Adrenal gland (tissue), 5 donors: ENCODE measurements at regions not wholly inside any gene's neighbourhood (a gene's known extent, or its start where the extent isn't known, plus 50 kb on each side); places are given as distances from the start of the nearest gene placed in this dataset.

Source experiments
- POLR2A ChIP-seq, 2 donors: fragments of 450-650 bp; IDR thresholded peaks; one replicate each; pipeline ENCODE4 v1.6.1; 2017; ENCODE audit warnings: antibody characterized with exemption in 2 of 2, mild to moderate bottlenecking in 2 of 2, moderate library complexity in 1 of 2
- TF ChIP-seq, protein P1 (sequence below), 6 experiments: fragments of 450-650 bp in 4 of 6; fragments of 200-600 bp in 2 of 6; sonication (generic) in 1 of 6; IDR thresholded peaks; 1 replicate in 5 of 6; 2 replicates in 1 of 6; pipeline versions ENCODE4 v1.5.1 to v1.8.0; 2016 to 2021; ENCODE audit warnings: antibody characterized with exemption in 6 of 6, mild to moderate bottlenecking in 2 of 6, moderate library complexity in 1 of 6
- donor health status: DM: no; HTN: no; CAD: no.

DNA sequence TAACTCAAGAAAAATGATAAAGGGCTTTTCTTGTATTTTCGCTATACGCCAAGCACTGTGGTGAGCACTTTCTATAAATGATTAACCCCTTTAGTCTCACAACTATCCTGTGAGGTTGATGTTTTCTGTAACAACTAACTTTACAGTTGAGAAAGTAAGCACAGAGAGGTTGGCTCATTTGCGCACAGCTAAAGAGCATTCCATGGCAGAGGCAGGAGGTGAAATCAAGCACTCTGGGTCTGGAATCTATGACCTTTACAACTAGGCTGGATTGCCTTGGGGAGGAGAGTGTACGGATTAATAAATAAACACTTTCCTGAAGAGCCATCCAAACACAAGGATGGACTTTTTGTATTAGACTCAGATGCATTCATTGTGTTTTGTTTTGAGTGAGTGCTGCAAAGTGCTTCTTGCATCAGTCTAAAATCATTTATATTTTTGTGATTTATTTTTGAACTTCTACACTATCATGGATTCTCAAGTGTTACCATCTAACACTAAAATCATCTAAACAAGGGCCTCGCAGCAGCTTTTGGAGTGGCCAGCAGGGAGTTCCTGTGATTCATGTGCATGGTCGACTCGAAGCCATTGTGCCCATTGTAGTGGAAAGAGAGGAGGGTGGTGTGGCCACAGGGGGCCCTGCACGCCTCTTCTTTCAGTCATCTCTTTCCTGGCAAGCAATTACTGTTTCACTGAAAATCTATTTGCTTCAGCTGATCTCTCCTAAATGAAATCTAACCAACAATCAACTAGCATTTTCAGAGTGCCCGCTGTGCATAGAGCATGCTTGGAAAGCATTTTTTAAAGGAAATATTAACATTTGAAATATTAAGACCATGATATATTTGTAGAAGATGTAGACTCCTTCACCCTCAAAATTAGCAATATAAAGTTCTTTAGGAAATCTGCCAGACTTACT is 633.4 kb upstream of the COBL start:
- TF ChIP-seq, protein P1, sequence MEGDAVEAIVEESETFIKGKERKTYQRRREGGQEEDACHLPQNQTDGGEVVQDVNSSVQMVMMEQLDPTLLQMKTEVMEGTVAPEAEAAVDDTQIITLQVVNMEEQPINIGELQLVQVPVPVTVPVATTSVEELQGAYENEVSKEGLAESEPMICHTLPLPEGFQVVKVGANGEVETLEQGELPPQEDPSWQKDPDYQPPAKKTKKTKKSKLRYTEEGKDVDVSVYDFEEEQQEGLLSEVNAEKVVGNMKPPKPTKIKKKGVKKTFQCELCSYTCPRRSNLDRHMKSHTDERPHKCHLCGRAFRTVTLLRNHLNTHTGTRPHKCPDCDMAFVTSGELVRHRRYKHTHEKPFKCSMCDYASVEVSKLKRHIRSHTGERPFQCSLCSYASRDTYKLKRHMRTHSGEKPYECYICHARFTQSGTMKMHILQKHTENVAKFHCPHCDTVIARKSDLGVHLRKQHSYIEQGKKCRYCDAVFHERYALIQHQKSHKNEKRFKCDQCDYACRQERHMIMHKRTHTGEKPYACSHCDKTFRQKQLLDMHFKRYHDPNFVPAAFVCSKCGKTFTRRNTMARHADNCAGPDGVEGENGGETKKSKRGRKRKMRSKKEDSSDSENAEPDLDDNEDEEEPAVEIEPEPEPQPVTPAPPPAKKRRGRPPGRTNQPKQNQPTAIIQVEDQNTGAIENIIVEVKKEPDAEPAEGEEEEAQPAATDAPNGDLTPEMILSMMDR (IDR thresholded peaks at IDR 0.05), result no peak
- TF ChIP-seq POLR2A (IDR thresholded peaks at IDR 0.05), result no peak
